Stimulated activated CD4-positive, alpha-beta T cell treated with anti-CD3 and anti-CD28 coated beads, TNF-alpha, amount 100 ng/mL, for 24 hours (primary cell): ENCODE measurements at regions not wholly inside any gene's neighbourhood (a gene's known extent, or its start where the extent isn't known, plus 50 kb on each side); places are given as distances from the start of the nearest gene placed in this dataset.
A peak's percentile ranks its signal among the peaks of the same experiment; 100 is the strongest.
"Not testable (repeated sequence)": the region's sequence is repeated elsewhere in the genome, so short reads cannot be mapped to it uniquely, and the experiment has no call there.

Experiments used
- DNase-seq, 3 experiments: peaks; one replicate each; pipeline ENCODE4 v3.0.0-alpha.2; 2020; ENCODE audit warnings: low read depth in 3 of 3

GRCh38 chr21:31819692-31820091, 53.1 kb upstream of the HUNK start:
- DNase-seq = not testable (repeated sequence)

DNA sequence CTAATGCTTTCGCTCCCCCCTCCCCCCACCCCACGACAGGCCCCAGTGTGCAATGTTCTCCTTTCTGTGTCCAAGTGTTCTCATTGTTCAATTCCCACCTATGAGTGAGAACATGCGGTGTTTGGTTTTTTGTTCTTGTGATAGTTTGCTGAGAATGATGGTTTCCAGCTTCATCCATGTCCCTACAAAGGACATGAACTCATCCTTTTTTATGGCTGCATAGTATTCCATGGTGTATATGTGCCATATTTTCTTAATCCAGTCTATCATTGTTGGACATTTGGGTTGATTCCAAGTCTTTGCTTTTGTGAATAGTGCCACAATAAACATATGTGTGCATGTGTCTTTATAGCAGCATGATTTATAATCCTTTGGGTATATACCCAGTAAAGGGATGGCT, 58.5 kb upstream of the HUNK start:
- not testable (repeated sequence) for DNase-seq

- DNase-seq = no peak
These were observed 59.0 kb upstream of the HUNK start for GRCh38 chr21:31813862-31814261.

GRCh38 chr21:31804008-31804394, 68.8 kb upstream of the HUNK start:
- no peak for DNase-seq

- no peak for DNase-seq
These were observed 69.5 kb upstream of the HUNK start for GRCh38 chr21:31803039-31804007.

DNA sequence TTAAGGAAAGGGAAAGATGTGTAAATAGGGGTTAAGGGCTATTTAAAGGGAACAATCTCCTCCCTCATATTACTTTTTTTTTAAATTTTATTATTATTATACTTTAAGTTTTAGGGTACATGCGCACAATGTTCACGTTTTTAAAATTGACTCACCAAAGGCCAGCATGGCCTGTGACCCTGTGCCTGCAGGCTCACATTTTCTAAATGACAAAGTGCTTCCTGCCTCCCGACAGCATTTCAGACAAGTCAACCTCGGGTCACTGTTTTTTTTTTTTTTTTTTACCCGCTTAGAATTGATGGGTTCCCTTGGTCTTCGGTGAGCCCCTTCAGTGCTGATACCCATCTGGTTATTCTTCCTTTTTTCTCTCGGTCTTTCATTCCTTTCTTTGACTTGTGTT, 70.4 kb upstream of the SCAF4 start:
- no peak for DNase-seq

GRCh38 chr21:31801551-31802219, 69.8 kb upstream of the SCAF4 start:
- no peak for DNase-seq

GRCh38 chr21:31798842-31799704, 67.2 kb upstream of the SCAF4 start:
- DNase-seq = no peak

DNA sequence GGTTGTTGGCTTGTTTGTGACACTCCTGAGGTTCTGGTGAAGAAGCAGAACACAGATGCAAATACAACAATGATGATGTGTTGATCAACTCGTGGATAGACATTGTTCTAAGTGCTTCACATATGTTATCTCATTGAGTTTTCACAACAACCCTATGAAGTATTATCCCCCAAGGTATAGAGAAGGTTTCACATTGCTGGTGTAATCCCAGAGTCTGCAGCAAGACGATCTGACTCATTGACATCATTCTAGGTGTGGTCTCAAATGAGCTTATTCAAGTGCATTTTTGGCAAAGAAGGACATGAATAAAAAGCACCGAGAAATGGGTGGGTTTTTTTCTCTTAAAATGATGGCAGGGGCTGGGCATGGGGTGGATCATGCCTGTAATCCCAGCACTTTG, 64.1 kb upstream of the SCAF4 start:
- DNase-seq = no peak

- not testable (repeated sequence) for DNase-seq
These were observed 58.5 kb upstream of the SCAF4 start for GRCh38 chr21:31790420-31790819.

DNA sequence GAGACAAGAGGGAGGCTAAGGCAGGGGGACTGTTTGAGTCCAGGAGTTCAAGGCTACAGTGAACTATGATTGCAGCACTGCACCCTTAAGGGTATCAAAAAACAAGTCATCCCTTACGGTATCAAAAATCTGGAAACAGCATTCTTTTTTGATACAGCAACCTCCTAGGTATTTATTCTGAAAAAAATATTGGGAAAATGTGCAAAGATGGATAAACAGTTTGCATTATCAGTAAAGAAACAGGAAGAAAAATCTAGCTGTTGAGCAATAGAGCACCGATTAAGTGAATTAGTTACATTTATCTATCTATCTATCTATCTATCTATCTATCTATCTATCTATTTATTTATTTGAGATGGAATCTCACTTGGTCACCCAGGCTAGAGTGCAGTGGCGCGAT, 56.7 kb upstream of the SCAF4 start:
- DNase-seq = no peak

DNA sequence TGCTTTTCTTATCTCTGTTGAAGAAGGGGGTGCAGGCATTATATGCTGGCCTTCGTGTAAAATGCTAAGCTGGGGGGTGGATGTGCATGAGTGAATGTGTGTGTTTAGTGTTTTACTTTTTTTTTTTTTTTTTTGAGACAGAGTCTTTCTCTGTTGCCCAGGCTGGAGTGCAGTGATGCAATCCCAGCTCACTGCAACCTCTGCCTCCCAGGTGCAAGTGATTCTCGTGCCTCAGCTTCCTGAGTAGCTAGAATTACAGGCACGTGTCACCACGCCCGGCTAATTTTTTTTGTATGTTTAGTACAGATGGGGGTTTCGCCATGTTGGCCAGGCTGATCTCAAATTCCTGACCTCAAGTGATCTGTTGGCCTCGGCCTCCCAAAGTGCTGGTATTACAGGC, 55.8 kb upstream of the SCAF4 start:
- not testable (repeated sequence) for DNase-seq

DNA sequence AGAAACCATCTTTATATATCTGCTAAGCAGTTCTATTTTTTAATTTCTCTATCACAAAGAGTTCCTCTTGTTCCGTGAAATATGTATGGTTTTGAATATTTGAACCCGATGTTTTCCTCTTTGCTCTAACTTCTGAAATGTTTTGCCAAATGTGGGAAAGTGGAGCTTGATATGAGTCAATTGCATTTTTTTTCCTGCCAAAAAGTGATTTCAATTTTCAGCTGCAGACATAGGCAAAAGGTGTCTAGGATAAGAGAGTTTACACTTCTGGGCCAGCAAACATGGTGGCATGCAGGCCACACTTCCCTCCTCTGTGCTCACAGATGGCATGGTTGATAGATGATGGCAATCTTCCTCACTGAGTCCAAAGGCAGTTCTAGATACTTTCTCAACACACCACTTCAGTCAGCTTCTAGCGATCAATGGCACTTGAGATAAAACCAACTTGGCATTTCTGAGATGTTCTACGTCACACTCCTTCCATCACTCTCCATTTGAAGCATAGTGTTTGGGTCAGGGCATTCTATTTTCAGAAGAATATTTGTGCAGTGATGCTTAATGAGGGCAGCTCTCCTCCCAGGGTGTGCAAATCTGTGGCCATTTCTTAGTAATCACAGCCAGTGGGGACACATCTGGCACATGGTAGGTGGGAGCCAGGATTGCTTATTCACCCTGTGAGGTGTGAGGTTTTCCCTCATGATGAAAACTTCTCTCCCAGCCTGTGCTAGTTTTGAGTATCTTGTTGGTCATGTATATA, 54.4 kb upstream of the SCAF4 start:
- DNase-seq = no peak

DNA sequence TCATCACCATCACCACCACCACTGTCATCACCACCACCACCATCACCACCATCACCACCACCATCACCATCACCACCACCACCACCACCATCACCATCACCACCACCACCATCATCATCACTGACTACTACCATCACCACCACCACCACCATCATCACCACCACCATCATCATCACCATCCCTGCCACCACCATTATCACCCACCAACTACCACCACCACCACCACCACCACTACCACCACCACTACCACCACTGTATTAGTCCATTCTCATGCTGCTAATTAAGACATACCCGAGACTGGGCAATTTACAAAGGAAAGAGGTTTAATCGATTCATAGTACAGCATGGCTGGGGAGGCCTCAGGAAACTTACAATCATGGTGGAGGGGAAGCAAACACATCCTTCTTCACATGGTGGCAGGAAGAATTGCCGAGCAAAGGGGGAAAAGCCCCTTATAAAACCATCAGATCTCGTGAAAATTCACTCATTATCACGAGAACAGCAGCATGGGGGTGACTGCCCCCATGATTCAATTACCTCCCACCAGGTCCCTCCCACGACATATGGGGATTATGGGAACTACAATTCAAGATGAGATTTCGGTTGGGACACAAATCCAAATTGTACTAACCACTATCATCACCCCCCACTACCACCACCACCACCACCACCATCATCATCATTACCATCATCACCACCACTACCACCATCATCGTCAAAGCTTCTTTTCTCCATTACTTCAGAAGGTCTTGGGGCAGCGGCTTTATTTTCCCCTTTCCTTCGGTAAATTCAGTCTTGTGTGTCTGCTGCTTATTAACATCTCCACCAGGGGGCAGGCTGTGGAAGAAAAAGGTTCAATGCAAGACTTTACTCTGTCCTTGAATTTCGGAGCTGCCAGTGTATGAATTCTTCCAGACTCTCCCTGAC, 53.6 kb upstream of the SCAF4 start:
- peak; percentile 7 to 44 (median 32) for DNase-seq

DNA sequence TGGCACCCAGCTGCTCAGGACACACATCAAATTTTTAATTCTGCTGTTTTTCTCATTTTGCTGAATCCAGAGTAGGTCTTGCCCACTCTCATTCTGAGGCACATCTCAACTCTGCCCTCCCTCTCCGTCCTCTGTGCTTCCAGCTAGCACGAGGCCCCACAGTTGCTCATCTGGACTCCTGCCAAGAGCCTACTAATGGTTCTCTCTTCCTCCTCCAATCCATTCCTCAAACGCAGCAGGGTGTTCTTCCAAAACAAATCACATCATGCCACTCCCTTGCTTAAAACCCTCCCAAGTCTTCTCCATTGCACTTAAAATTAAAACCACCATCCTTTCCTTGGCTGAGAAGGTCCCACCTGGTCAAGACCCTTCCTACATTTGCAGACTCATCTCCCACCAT, 49.8 kb upstream of the SCAF4 start:
- DNase-seq = no peak
